Cardiac fibroblast (primary cell): ENCODE measurements at regions not wholly inside any gene's neighbourhood (a gene's known extent, or its start where the extent isn't known, plus 50 kb on each side); places are given as distances from the start of the nearest gene placed in this dataset.

ENCODE experiments used
- DNase-seq, 2 donors: peaks; one replicate each; pipeline versions ENCODE4 v3.0.0 to v3.0.0-alpha.2; 2010; ENCODE audit warnings: low read depth in 2 of 2
- H3K4me3 ChIP-seq, 2 donors: replicated peaks in 1 of 2; 1 replicate in 1 of 2; 2 replicates in 1 of 2; pipeline ENCODE4 v1.5.1; 2011; ENCODE audit warnings: low read depth in 2 of 2, low read length in 2 of 2, mild to moderate bottlenecking in 2 of 2, moderate library complexity in 1 of 2
- TF ChIP-seq, protein P1 (sequence below): IDR thresholded peaks from one replicate; pipeline ENCODE4 v1.5.1; 2011; ENCODE audit warnings: low read depth, mild to moderate bottlenecking, low read length, inconsistent platforms

DNA sequence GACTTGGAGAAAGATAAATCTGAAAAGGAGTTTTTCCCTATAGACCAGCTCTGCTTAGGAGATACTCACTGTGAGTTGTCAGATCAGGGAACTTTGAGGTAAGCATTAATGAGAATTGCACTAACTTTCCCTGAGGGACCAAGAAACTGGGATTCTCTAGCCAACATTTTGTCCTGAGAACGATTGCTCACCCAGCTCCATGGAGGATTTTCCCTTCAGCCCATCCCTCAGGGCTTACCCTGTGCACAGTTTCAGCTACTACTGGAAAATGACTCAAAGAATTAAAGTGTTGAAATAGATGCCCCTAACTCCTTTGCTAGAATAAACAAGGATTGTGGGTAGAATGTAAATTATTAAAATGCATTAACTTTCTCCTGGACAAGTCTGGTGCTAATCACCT is 237.2 kb upstream of the IL12B start:
- DNase-seq = no peak
- TF ChIP-seq, protein P1, sequence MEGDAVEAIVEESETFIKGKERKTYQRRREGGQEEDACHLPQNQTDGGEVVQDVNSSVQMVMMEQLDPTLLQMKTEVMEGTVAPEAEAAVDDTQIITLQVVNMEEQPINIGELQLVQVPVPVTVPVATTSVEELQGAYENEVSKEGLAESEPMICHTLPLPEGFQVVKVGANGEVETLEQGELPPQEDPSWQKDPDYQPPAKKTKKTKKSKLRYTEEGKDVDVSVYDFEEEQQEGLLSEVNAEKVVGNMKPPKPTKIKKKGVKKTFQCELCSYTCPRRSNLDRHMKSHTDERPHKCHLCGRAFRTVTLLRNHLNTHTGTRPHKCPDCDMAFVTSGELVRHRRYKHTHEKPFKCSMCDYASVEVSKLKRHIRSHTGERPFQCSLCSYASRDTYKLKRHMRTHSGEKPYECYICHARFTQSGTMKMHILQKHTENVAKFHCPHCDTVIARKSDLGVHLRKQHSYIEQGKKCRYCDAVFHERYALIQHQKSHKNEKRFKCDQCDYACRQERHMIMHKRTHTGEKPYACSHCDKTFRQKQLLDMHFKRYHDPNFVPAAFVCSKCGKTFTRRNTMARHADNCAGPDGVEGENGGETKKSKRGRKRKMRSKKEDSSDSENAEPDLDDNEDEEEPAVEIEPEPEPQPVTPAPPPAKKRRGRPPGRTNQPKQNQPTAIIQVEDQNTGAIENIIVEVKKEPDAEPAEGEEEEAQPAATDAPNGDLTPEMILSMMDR = no peak
- H3K4me3 ChIP-seq = no peak overlapping the region

DNA sequence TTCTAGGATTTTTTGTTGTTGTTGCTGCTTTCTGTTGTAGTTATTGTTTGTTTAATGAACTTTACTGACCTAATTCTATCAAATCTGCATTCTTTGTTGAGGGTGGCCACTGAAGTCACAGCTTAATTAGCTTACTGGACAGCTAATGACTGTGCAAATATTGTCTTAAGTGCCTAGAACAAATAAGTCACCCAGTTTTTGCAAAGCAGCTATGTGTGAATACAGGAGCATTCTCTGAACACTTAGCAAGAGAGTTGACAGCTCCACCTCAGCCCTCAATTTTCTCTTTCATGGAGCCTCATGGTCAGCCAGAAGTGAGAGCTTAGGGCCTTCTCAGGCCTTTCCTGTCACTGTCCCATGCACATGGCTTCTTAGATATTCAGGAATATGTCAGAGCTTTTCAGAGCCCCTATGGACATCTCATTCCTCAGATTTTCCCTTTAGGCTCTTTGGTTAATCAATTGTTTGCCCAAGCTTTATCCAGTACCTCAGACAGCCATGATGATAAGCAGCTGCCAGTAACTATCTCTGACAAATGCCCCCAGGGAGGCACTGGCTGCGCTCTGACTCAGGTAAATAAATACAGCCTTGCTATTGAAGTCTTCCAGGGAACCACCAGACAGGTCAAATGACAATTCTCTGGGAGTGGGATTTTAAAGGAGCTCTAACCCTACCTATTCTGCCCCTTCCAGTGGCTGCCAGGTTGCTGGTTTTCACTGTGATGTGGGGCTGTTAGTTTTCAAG is 241.4 kb upstream of the IL12B start:
- TF ChIP-seq, protein P1 = no peak
- H3K4me3 ChIP-seq = no peak overlapping the region
- DNase-seq = no peak

DNA sequence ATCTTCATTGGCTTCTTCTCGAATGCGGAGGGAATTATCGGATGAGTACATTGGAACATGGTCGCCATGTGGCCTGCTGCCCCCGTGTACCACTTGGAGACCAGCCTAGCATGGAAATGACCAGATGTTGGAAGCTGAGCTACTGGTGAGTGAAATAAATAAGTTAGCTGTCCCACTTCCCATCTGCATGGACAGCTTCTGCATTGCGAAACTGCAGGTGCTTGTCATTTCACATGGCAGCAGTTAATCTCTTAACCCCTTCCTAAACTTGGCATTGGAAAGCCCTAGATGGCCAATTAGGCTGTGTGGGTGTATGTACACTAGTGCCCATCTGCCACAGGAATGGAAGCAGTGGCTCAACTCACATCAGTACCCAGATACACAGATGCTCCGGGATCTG is 246.6 kb upstream of the IL12B start:
- no peak for DNase-seq
- no peak overlapping the region for H3K4me3 ChIP-seq
- TF ChIP-seq, protein P1 = no peak

DNA sequence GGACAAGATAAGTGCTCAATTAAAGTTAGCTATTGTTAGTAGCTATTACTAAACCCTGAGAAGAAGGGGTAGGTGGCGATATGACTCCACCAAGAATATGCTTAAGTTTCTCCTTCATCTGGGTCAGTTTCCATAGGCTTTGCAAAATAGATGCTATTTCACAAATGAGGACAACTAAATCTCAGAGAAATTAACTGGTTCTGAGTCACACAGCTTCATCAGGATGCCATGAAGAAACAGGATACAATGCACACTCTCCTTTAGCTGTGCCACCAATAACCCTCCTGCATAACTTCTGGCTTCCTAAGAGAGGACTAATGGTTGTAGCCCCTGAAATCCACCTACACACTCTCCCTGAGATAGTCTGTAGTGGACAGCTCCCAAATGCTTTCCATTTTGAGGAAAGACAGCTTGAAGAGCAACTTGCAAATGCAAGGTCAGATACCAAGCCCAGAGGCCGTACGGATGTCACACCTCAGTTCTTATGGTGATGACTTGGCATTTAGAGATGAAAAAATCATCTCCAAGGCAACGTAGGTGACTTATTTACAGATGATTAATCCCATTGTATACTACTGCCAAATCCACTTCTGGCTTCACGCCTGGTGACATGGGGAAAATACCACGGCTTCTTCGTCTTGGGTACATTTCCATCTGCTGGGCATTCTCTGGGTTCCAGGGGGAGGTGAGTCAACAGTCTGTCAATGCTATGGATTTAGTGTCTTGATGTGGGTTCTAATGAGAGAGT is 251.4 kb upstream of the IL12B start:
- H3K4me3 ChIP-seq = no peak overlapping the region
- TF ChIP-seq, protein P1 = peak; percentile 31
- DNase-seq = peak; percentile 80 to 97

DNA sequence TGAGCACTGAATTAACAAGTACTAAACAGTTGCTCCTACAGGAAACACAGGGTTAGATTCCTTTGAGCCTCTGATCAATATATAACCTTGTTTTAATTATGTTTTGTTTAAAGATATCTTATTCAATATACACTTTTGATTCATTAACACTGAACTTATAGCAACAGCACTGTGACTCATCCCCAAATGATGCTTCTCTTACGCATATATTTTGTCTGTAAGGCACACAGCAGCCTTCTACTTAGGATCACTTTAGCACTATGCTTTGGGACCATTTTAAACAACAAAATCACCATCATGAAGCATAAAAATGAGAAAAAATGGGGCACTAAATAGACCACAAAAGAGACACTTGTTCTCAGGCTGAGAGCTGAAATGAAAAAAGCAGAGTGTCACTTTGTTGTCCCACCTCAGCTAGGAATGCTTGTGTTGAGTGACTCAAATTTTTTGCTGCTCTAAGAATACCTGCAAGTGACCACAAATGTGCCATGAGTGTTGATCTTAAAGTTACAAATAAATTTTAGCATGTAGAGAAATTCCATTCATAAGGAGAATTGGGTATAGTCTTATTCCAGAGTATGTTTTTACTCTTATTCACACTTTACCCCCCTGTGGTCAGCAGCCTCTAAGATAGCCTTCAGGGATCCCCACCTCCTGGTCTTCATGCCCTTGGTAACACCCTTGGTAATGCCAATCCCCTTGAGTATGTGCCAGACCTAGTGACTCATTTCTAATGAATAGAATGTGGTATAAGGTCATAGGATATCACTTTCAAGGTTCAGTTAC is 252.7 kb upstream of the IL12B start:
- TF ChIP-seq, protein P1 = no peak
- no peak overlapping the region for H3K4me3 ChIP-seq
- peak; percentile 11 to 73 for DNase-seq

DNA sequence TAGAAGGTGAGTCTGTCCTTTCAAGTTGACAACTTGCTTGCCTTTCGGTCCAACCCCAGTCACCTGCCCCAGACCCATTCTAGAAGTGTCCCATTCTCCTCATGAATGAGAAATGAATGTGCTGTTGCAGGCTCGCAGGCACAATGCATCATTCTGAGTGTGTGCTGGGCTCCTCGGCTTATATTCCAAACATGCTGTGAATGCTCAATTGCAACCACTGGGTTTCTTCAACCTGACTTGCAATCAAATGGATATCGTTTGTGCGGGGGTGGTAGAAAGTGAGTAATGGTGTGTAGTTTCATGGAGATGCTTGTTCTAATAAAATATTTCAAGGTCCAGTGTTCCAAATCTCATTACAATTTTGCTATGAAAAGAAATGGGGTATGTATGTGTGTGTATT is 256.6 kb upstream of the IL12B start:
- TF ChIP-seq, protein P1 = no peak
- no peak overlapping the region for H3K4me3 ChIP-seq
- DNase-seq = no peak
